GM20000 (cell line): ENCODE measurements at regions not wholly inside any gene's neighbourhood (a gene's known extent, or its start where the extent isn't known, plus 50 kb on each side); places are given as distances from the start of the nearest gene placed in this dataset.
"Not testable (repeated sequence)": the region's sequence is repeated elsewhere in the genome, so short reads cannot be mapped to it uniquely, and the experiment has no call there.

Source experiments
- DNase-seq: peaks from one replicate; pipeline ENCODE4 v3.0.0; 2012; ENCODE audit warnings: low spot score
- TF ChIP-seq, protein P1 (sequence below): IDR thresholded peaks from 2 replicates; pipeline ENCODE4 v1.5.1; 2012; ENCODE audit warnings: mild to moderate bottlenecking, control low read depth; ENCODE audit errors: extremely low read depth, missing control alignments

DNA sequence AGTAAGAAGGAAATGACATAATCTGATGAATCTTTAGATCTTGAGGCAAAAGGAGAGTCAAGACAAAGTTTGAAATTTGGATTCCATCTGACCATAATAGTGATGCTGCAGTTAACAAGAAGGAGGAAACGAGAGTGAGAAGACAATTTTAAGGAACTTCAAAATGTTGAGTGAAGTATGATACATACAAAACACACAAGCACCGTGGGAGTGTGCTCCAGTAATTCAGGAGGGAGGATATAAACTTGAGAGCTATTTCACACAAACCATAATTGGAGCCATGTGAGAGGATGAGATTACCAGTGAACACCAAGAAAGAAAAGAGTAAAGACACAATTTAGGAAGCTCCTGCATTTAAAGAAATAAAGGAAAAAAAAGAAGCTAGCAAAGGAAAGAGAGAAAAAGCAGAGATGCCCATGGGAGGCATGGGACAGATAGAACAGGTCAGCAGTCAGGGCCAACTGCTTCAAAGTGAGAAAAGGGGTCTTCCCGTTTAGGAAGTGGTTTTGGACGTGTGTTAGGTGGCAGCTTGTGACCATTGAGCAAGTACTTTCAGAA, 150.7 kb upstream of the SLC7A11 start:
- TF ChIP-seq, protein P1, sequence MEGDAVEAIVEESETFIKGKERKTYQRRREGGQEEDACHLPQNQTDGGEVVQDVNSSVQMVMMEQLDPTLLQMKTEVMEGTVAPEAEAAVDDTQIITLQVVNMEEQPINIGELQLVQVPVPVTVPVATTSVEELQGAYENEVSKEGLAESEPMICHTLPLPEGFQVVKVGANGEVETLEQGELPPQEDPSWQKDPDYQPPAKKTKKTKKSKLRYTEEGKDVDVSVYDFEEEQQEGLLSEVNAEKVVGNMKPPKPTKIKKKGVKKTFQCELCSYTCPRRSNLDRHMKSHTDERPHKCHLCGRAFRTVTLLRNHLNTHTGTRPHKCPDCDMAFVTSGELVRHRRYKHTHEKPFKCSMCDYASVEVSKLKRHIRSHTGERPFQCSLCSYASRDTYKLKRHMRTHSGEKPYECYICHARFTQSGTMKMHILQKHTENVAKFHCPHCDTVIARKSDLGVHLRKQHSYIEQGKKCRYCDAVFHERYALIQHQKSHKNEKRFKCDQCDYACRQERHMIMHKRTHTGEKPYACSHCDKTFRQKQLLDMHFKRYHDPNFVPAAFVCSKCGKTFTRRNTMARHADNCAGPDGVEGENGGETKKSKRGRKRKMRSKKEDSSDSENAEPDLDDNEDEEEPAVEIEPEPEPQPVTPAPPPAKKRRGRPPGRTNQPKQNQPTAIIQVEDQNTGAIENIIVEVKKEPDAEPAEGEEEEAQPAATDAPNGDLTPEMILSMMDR = no peak
- DNase-seq = peak; percentile 11

DNA sequence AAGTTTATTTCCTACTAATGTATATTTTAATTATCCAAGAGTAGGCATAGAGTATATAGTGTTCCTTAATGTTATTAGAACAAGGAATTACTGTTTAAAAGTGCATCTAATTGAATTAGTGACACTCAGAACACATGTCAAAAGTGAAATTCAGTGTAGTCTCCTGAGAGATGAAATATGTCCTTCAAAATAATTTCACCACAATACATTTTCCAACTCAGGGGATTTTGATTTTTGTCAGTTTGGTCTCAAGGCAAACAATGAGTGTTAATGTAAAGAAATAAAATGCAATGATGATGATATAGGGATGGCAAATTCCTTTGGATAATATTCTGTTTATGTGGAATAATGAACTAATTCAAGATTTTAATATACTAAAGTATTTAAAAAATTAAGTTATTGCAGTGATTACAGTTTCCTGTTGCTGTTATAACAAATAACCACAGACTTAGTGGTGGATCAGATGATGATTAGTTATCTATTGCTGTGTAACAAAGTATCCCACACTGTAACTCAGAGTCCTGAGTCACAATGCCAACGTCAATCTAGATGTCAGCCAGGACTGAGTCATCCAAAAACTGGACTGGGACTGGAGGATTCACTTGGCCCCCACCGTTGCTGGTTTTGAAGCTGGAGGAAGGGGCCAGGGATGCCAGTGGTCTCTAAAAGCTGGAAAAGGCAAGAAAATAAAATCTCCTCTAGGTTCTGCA, 148.0 kb upstream of the SLC7A11 start:
- no peak for DNase-seq
- TF ChIP-seq, protein P1 = no peak

DNA sequence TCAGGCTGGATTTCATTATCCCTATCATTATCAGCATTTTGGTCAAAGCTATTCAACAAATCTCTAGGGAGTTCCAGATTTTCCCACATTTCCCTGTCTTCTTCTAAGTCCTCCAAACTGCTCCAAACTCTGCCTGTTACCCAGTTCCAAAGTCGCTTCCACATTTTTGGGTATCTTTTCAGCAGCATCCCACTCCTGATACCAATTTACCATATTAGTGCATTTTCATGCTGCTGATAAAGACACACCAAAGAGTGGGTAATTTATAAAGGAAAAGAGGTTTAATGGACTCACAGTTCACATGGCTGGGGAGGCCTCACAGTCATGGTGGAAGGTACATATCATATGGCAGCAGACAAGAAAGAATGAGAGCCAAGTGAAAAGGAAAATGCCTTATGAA, 132.8 kb upstream of the SLC7A11 start:
- TF ChIP-seq, protein P1 = no peak
- no peak for DNase-seq

DNA sequence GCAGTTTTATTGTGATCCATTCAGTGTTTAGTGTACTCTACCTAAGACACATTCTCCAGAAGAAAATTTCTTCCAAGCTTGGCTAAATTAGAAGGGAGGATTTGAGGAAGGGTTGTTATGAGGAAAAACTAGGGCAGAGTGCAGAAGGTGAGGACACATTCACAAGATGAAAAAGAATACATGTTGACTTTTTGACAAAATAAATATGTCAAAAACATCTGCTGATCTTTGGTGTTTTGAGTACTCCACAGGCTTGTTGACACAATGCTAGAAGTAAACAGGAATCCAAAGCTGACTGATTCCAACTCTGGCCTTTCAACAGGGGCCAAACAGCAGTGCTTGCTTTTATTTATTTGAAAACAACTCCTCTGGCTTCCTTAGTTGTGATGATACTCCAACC, 125.8 kb upstream of the SLC7A11 start:
- TF ChIP-seq, protein P1 = no peak
- no peak for DNase-seq

DNA sequence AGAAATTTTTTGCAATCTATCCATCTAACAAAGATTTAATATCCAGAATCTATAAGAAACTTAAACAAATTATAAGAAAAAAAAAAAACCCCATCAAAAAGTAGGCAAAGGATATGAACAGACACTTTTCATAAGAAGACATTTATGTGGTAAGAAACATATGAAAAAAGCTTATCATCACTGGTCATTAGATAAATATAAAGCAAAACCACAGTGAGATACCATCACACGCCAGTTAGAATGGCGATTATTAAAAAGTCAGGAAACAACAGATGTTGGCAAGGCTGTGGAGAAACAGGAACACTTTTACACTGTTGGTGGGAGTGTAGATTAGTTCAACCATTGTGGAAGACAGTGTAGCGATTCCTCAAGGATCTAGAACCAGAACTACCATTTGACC, 110.3 kb upstream of the SLC7A11 start:
- not testable (repeated sequence) for DNase-seq

DNA sequence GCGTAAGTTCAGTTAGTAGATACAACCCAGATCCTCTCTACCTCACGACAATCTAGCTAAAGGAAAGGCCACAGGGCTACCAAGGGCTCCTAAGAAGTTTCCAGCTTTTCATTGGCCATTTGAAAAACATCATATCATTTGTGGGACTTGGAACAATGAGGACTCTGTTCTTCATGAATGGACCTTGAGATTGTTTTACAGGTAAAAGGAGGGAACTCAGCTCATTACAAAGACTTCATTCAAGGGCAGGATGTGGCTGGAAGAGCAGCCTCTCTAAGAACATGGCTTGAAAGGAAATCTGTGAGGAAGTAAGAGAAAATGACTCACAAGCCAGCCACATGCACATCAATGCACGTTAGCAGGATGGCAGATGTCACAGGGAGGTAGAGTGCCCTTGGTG, 105.9 kb upstream of the SLC7A11 start:
- no peak for DNase-seq
- TF ChIP-seq, protein P1 = no peak

DNA sequence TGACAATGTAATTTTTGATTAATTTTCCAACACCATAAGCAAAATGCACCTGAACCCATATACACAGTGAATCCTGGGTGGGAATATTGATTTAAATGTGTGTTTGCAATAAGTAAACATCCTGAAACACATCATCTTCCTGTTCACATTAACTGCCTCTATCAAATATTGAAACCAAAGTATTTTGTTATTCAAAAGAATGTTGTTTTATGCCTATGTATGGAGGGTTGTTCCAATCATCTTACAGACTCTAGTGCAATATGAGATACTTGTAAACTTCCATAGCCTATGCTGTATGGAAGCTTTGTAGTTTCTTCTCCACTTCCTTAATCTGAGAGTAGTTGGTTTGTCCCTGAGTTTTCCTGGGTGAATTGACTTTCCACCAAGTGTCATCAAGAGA, 105.4 kb upstream of the SLC7A11 start:
- TF ChIP-seq, protein P1 = no peak
- DNase-seq = no peak

DNA sequence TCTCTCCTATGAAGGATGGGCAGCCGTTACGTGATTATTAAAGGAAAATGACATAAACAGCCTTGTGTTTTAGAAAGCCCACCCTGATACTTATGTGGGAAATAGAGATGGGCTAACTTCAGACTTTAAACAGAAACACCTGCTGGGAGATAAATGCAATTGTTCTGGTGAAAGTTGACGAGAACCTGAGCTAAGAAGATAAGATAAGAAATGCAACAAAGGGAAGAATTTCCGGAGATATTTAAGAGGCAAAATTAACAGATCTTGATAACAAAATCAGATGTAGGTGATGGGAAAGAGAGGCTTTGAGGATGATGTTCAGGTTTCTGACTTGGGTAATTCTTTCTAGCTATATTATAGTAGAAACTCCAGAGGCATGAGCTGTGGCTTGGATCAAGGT, 102.7 kb upstream of the SLC7A11 start:
- DNase-seq = no peak
- TF ChIP-seq, protein P1 = no peak
